HAP-1 (cell line): ENCODE measurements at regions not wholly inside any gene's neighbourhood (a gene's known extent, or its start where the extent isn't known, plus 50 kb on each side); places are given as distances from the start of the nearest gene placed in this dataset.

Experiments
- DNase-seq, 2 experiments: peaks; one replicate each; pipeline ENCODE4 v3.0.0-alpha.2; 2016 to 2020; ENCODE audit warnings: low spot score in 2 of 2
- H3K27me3 ChIP-seq: fragments of 250-450 bp; sonication (Bioruptor Pico); 2 replicates; pipeline ENCODE4 v1.5.1; 2020; ENCODE audit warnings: low read depth, mild to moderate bottlenecking, moderate library complexity
- H3K36me3 ChIP-seq: fragments of 250-450 bp; sonication (Bioruptor Pico); replicated peaks from 2 replicates; pipeline ENCODE4 v1.5.1; 2020; ENCODE audit warnings: mild to moderate bottlenecking
- H3K4me1 ChIP-seq: fragments of 250-450 bp; sonication (Bioruptor Pico); 2 replicates; pipeline ENCODE4 v1.5.1; 2020; ENCODE audit warnings: mild to moderate bottlenecking
- H3K4me3 ChIP-seq: fragments of 250-450 bp; sonication (Bioruptor Pico); 2 replicates; pipeline ENCODE4 v1.5.1; 2020; ENCODE audit warnings: mild to moderate bottlenecking, moderate library complexity
- H3K9me3 ChIP-seq: fragments of 250-450 bp; sonication (Bioruptor Pico); 2 replicates; pipeline ENCODE4 v1.5.1; 2020; ENCODE audit warnings: mild to moderate bottlenecking, moderate library complexity
- in situ Hi-C: fragments of 300-500 bp; cut with MboI; formaldehyde crosslinking; loops from 3 replicates; pipeline ENCODE4 v1.14.3; 2020; ENCODE audit warnings: low sequenced_read_pairs, inconsistent platforms, mixed read lengths

DNA sequence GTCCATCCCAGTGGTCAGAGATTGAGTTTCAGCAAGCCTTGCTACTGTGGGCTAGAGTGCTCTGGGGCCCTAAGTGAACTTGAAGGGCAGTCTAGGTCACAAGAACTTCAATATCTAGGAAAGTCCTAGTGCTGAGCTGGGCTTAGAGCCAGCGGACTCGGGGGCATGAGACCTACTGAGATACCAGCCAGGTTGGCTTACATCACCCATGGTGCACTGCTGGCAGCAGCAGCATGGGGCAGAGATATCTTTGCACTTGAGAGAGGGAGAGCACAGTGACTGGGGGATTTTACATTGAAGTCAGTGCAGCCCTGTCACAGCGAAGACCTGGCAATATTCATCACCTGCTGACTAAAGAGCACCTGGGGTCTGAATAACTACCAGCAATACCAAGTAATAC, 158.3 kb upstream of the PRKD1 start:
- no peaks in the 10 kb centered on the region for H3K9me3 ChIP-seq
- no peak for DNase-seq
- no peak overlapping the region for H3K4me3 ChIP-seq
- in situ Hi-C loops = no loop called here
- H3K36me3 ChIP-seq = no peaks in the 10 kb centered on the region
- no peaks in the 10 kb centered on the region; the same call in 1 of the 2 replicates for H3K27me3 ChIP-seq
- no peaks in the 10 kb centered on the region for H3K4me1 ChIP-seq

DNA sequence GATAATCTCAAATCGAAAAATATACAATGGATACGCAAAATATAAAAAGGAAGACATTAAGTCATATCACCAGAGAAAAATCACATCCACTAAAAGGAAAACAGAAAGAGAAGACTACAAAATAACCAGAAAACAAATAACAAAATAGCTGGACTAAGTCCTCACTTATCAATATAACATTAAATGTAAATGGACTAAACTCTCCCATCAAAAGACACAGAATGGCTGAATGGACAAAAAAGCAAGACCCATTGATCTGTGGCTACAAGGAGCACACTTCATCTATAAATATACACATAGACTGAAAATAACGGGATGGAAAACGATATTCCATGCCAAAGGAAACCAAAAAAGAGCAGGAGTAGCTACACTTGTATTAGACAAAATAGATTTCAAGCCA, 161.0 kb upstream of the PRKD1 start:
- no peak for DNase-seq

DNA sequence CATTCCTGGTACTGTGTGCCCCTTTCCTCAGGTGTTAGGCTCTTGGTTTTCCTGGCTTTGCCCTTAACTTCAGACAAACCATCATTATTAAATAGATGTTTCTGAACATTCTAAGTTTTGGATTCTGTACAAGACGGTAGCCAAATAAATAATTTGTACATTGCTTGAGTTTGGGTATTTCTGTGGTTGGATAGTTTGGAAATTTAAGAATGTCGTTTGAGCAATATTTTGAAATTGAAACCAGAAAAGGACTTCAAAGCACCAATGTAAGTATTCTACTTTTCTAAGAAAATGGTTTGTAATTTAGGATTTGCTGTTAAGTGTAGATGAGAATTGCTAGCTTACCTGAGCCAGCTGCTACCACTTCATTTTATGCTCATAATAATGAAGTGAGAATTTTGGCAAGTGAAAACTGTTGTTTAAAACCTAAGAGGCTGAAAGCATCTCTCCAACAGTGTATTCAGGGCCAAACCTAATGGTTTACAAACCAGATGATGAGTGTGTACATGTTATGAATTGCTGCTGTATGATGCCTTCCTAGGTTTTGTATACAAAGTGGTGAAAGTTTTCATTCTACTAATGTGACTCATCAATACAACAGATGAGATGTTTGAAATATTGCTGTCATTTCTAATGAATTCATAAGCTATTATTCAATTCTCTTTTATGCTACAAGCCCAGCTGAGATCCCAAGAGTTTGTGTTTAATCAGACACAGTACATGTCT, 181.5 kb upstream of the PRKD1 start:
- DNase-seq = no peak
- Histone ChIP-seq H3K27me3 (no peaks in the 10 kb centered on the region), H3K4me3 (no peak overlapping the region), H3K9me3 (no peaks in the 10 kb centered on the region), H3K4me1 (no peaks in the 10 kb centered on the region), H3K36me3 (no peaks in the 10 kb centered on the region)
- in situ Hi-C loops = no loop called here

More for the DNA sequence above, 161.0 kb upstream of the PRKD1 start:
- H3K9me3 ChIP-seq = peaks cover 3% of the 10 kb centered on the region; the same call in 1 of the 2 replicates
- H3K27me3 ChIP-seq = no peaks in the 10 kb centered on the region
- H3K4me1 ChIP-seq = no peaks in the 10 kb centered on the region
- in situ Hi-C loops = no loop called here
- no peak overlapping the region for H3K4me3 ChIP-seq
- no peaks in the 10 kb centered on the region for H3K36me3 ChIP-seq

DNA sequence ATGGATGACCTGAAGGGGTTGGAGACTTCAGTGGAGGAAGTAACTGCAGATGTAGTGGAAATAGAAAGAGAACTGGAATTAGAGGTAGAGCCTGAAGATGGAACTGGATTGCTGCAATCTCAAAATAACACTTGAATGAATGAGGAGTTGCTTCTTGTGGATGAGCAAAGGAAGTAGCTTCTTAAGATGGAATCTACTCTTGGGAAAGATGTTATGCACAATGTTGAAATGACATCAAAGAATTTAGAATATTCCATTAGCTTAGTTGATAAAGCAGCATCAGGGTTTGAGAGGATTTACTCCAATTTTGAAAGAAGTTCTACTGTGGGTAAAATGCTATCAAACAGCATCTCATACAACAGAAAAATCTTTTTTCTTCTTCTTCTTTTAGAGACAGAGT, 186.4 kb upstream of the PRKD1 start:
- Histone ChIP-seq H3K27me3 (no peaks in the 10 kb centered on the region), H3K9me3 (no peaks in the 10 kb centered on the region), H3K4me1 (peaks cover 8% of the 10 kb centered on the region; the same call in 1 of the 2 replicates), H3K36me3 (no peaks in the 10 kb centered on the region), H3K4me3 (no peak overlapping the region)
- DNase-seq = no peak
- in situ Hi-C loops = no loop called here

DNA sequence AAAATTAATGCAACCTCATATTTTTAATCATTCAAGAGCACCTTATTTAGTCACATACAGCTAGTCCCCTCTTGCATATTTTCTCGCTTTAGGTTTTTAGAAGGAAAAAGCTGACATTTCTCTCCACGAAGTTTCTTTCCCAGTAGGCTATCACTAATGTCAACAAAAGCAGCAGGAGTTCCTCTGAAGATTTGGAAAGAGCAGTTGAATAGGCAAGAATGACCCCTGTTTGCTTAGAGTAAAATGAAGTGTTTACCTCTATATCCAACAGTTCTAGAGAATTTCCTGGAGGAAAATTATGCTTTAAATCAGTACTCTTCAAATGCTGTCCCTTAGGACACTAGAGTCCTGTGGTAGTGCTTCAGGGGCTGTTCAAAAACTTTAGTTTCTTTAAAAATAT, 188.1 kb upstream of the PRKD1 start:
- Histone ChIP-seq H3K36me3 (no peaks in the 10 kb centered on the region), H3K4me1 (peaks cover 8% of the 10 kb centered on the region; the same call in 1 of the 2 replicates), H3K27me3 (no peaks in the 10 kb centered on the region), H3K4me3 (no peak overlapping the region), H3K9me3 (no peaks in the 10 kb centered on the region)
- DNase-seq = no peak
- in situ Hi-C loops = no loop called here

DNA sequence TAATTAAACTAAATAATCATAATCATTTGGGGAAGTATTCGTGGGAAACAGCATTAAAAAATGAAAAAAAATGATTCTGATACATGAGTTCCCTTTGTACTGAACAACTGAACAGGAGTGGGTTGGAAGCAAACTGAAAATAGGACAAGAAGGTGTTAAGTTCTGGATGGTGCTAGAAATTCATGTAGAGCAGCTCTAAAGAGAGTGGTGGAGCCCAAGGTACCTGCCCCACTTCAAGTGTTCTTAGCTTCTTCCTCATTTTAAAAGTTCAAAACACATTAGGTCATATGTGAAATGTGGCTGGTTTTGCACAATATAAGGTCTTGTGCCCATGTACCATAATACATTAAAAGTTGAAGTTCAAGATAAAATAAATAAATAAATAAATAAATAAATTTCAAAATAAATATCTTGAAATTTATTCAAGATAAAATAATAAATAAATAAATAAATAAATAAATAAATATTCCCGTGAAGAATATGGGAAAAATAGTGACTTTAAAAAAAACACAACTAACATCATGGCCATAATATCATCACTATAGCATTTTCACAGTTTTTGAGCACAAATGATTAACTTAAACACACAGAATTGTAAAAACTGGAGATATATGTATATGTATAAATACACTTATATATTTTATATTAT, 191.5 kb upstream of the PRKD1 start:
- Histone ChIP-seq H3K4me1 (peaks cover 8% of the 10 kb centered on the region; the same call in 1 of the 2 replicates), H3K4me3 (no peak overlapping the region), H3K27me3 (no peaks in the 10 kb centered on the region; the same call in 1 of the 2 replicates), H3K36me3 (no peaks in the 10 kb centered on the region), H3K9me3 (no peaks in the 10 kb centered on the region)
- in situ Hi-C loops = no loop called here
- DNase-seq = no peak

DNA sequence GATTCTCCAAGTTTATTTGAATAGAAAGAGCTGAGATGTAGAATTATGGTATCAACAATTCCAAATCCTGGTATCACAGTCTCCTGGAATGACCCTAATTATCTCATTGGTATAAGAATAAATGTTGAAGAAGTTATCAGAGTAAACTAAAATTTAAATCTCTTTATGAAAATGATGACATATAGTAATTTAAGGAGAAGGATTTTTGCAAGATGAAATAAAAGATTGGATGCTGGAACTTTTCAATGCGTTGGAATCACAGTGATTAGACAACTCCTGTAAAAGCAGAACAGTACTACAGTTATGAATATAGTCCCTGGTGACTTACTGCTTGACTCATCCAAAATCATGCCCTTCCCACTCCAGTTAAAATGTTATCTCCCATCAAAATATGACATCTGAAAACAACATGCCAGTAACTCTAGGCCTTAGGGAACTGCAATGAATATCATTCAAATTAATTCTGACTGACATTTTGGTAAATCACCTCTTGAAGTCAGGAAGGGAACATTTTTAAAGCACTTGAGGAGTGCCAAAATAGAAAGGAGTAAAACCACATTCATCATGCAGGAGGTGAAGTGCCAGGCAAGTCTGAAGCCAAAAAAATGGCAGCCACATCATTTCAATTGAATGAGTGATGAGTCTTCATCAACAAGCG, 197.8 kb upstream of the PRKD1 start:
- no peaks in the 10 kb centered on the region for H3K9me3 ChIP-seq
- DNase-seq = no peak
- no peak overlapping the region for H3K4me3 ChIP-seq
- H3K4me1 ChIP-seq = no peaks in the 10 kb centered on the region
- no peaks in the 10 kb centered on the region; the same call in 1 of the 2 replicates for H3K27me3 ChIP-seq
- H3K36me3 ChIP-seq = no peaks in the 10 kb centered on the region
- in situ Hi-C loops = no loop called here

DNA sequence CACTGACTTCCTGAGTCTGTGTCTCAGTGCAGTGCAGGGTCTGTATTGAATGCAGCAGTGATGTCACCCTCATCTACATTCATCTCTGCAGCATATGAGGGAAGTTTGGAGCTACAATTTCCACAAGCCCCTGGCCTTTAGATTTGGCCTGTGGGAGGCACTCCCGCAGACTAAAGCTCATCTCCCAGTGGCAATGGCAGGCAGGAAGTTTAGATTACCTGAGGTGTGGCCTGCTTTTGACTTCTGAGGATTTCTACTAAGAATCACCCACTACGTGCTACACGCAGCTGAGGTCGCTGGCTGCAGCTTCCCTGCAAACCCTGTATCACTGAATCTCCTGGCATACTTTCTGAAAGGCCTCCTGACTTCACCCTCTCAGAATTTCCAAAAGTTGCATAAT, 202.2 kb upstream of the PRKD1 start:
- DNase-seq = no peak
- no peaks in the 10 kb centered on the region; the same call in 1 of the 2 replicates for H3K27me3 ChIP-seq
- H3K36me3 ChIP-seq = no peaks in the 10 kb centered on the region
- H3K4me3 ChIP-seq = no peak overlapping the region
- H3K4me1 ChIP-seq = no peaks in the 10 kb centered on the region
- no peaks in the 10 kb centered on the region for H3K9me3 ChIP-seq
- in situ Hi-C loops = no loop called here

DNA sequence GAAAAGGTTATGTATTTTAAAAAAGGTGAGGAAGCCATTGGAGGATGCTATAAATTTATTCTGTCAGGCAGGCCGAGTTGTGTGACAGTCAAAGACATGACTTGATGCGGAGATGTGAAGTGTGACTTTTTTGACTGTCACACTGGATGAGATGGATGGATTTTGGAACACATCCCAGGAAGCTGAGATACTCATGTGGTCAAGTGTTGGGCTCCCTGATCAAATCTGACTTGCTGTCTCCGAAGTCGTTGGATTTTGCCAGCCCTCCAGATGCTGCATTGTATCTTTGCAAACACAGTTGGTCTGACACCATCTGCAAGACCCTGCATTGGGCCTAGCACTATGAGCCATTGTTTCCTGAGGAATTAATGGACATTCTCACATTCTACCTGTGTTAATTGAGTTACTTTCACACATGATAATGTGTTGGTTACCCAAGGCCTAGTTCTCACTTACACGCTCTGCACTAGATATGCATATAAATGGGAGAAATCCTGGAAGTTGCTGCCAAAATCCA, 204.0 kb upstream of the PRKD1 start:
- Histone ChIP-seq H3K27me3 (no peaks in the 10 kb centered on the region), H3K36me3 (no peaks in the 10 kb centered on the region), H3K9me3 (no peaks in the 10 kb centered on the region), H3K4me1 (no peaks in the 10 kb centered on the region), H3K4me3 (no peak overlapping the region)
- no peak for DNase-seq
- in situ Hi-C loops = no loop called here

DNA sequence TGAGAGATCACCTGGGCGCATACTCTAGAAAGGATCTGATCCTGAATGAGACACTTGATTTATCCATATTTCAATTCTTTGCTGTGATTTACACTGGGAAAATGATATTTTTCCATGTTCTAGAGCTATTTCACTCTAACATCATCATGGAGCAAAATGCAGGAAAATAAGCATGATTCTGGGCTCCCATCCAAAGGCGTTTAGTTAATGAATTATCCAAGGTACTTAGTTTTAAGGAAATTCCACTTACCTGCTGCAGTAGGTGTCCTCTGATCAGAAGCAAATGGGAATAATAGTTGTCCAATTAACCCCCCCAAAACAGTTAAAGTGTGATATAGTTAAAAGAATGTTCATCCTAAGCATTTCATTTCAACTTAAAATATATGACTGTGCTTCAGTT, 204.5 kb upstream of the PRKD1 start:
- Histone ChIP-seq H3K4me3 (no peak overlapping the region), H3K9me3 (no peaks in the 10 kb centered on the region), H3K4me1 (no peaks in the 10 kb centered on the region), H3K27me3 (no peaks in the 10 kb centered on the region), H3K36me3 (no peaks in the 10 kb centered on the region)
- no peak for DNase-seq
- in situ Hi-C loops = no loop called here

DNA sequence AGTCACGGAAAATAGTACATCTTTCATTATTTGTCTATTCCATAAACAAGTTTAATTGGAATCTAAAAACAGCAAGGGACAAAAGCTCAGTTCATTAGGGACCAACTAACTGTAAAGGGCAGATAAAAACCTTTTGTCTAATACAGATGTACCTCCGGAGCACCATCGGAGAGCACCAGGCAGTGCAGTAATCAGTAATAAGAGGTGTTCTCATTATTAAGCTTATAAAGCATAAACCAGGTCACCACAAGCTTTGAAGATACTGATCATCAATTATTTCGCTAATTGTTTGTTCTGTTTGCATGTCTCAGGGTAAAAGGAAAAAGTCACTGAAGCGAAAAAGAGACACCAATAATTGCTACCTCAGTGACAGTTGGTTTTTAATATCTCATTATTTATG, 207.3 kb upstream of the PRKD1 start:
- in situ Hi-C loops = no loop called here
- Histone ChIP-seq H3K9me3 (no peaks in the 10 kb centered on the region), H3K4me1 (no peaks in the 10 kb centered on the region), H3K27me3 (no peaks in the 10 kb centered on the region), H3K4me3 (no peak overlapping the region), H3K36me3 (no peaks in the 10 kb centered on the region)
- no peak for DNase-seq

DNA sequence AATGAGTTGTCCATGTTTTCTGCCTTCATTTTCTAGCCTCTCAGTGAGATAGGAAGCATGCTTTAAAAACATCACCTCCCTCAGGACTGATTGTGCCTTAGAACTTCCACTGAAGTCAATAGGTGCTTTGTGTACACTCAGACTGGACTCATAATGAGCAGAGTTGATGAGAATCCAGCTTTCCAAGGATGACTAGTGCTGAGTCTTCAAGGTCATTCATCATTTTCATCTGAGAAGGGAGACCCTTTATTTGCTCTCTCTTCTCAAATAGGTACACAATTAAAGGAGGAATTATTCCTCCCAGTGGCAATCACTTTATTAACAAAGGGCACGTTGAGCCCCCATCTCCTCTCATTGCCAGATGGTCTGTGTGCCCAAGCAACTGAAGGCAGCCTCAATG, 210.9 kb upstream of the PRKD1 start:
- in situ Hi-C loops = no loop called here
- Histone ChIP-seq H3K9me3 (no peaks in the 10 kb centered on the region), H3K4me3 (no peak overlapping the region), H3K27me3 (no peaks in the 10 kb centered on the region), H3K36me3 (no peaks in the 10 kb centered on the region), H3K4me1 (no peaks in the 10 kb centered on the region)
- no peak for DNase-seq

DNA sequence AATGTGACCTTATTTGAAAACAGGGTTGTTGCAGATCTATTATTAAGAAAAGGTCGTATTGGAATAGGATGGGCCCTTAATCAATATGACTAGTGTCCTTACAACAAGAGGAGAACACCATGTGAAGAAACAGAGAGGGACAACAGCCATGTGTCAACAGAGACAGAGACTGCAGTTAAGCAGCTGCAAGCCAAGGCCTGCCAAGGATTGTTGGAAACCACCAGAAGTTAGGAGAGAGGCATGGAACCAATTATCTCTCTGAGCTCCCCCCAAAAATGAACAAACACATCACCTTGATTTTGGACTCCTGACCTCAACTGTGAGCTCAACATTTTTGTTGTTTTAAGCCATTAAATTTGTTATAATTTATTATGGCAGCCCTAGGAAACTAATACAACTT, 214.6 kb upstream of the PRKD1 start:
- Histone ChIP-seq H3K4me1 (no peaks in the 10 kb centered on the region), H3K9me3 (no peaks in the 10 kb centered on the region), H3K4me3 (no peak overlapping the region), H3K36me3 (no peaks in the 10 kb centered on the region), H3K27me3 (no peaks in the 10 kb centered on the region)
- DNase-seq = no peak
- in situ Hi-C loops = no loop called here

DNA sequence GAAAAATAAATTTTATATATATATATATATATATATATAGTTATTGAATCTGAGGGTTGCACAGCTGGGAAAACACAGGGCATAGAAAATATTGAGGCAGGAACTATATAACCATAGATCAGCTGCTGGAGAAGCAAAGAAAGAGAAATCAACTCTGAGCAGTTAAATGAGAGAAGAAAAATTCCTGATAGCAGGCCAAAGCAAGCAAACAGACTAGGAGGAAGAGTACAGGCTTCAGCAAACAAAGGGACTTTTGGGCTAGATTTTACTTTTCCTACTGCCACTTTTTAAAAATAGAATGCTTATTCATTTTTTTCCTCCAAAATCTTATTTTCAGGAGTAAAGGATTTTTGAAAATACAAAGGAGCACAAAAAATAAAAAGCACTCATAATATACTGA, 216.0 kb upstream of the PRKD1 start:
- Histone ChIP-seq H3K4me1 (no peaks in the 10 kb centered on the region), H3K4me3 (no peak overlapping the region), H3K9me3 (no peaks in the 10 kb centered on the region), H3K27me3 (no peaks in the 10 kb centered on the region), H3K36me3 (no peaks in the 10 kb centered on the region)
- DNase-seq = no peak
- in situ Hi-C loops = no loop called here
